Brain microvascular endothelial cell (primary cell): ENCODE measurements at regions not wholly inside any gene's neighbourhood (a gene's known extent, or its start where the extent isn't known, plus 50 kb on each side); places are given as distances from the start of the nearest gene placed in this dataset.

ENCODE experiments used
- DNase-seq: peaks from one replicate; pipeline ENCODE4 v3.0.0-alpha.2; 2020
- H3K27ac ChIP-seq: fragments of 250-450 bp; sonication (Bioruptor Pico); 2 replicates; pipeline ENCODE4 v1.5.1; 2020; ENCODE audit warnings: mild to moderate bottlenecking, moderate library complexity
- H3K27me3 ChIP-seq: fragments of 250-450 bp; sonication (Bioruptor Pico); replicated peaks from 2 replicates; pipeline ENCODE4 v1.5.1; 2020; ENCODE audit warnings: mild to moderate bottlenecking
- H3K36me3 ChIP-seq: fragments of 250-450 bp; sonication (Bioruptor Pico); replicated peaks from 2 replicates; pipeline ENCODE4 v1.5.1; 2020; ENCODE audit warnings: mild to moderate bottlenecking
- H3K4me3 ChIP-seq: 2 replicates; pipeline ENCODE4 v1.5.1; 2011; ENCODE audit warnings: low read depth, mild to moderate bottlenecking, control low read depth, low read length, moderate library complexity
- in situ Hi-C: cut with HindIII; loops from 2 replicates; pipeline ENCODE4 v1.10.0; 2017; ENCODE audit warnings: low sequenced_read_pairs, low pct_ligation_motif_present
- TF ChIP-seq, protein P1 (sequence below): IDR thresholded peaks from 2 replicates; pipeline ENCODE4 v1.5.1; 2011; ENCODE audit warnings: low read depth, mild to moderate bottlenecking, moderate library complexity, low read length, control low read depth, inconsistent platforms; ENCODE audit errors: missing control alignments

DNA sequence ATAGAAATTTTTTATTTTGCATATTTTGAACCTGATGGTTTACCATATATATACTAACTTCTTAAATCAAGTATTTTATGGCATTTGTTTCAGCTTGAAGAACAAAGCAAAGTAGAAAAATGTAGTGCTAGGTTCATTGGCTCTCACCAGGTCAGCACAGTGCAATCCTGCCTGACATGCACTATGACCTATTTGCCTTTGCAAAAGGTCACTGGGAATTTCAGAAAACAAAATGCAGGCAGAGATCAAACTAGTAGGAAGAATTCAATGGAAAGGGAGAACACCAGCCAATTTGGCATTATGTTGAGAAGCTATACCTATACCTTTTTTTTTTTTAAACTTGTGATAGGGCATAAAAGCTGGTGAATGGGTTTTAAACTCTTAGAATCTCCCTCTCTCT, 329.8 kb upstream of the SGO1 start:
- in situ Hi-C loops, result no loop called here
- H3K4me3 ChIP-seq, result no peak overlapping the region
- H3K36me3 ChIP-seq, result no peaks in the 10 kb centered on the region
- TF ChIP-seq, protein P1, sequence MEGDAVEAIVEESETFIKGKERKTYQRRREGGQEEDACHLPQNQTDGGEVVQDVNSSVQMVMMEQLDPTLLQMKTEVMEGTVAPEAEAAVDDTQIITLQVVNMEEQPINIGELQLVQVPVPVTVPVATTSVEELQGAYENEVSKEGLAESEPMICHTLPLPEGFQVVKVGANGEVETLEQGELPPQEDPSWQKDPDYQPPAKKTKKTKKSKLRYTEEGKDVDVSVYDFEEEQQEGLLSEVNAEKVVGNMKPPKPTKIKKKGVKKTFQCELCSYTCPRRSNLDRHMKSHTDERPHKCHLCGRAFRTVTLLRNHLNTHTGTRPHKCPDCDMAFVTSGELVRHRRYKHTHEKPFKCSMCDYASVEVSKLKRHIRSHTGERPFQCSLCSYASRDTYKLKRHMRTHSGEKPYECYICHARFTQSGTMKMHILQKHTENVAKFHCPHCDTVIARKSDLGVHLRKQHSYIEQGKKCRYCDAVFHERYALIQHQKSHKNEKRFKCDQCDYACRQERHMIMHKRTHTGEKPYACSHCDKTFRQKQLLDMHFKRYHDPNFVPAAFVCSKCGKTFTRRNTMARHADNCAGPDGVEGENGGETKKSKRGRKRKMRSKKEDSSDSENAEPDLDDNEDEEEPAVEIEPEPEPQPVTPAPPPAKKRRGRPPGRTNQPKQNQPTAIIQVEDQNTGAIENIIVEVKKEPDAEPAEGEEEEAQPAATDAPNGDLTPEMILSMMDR, result no peak
- no peak for DNase-seq
- H3K27me3 ChIP-seq, result no peaks in the 10 kb centered on the region
- no peak overlapping the region for H3K27ac ChIP-seq

DNA sequence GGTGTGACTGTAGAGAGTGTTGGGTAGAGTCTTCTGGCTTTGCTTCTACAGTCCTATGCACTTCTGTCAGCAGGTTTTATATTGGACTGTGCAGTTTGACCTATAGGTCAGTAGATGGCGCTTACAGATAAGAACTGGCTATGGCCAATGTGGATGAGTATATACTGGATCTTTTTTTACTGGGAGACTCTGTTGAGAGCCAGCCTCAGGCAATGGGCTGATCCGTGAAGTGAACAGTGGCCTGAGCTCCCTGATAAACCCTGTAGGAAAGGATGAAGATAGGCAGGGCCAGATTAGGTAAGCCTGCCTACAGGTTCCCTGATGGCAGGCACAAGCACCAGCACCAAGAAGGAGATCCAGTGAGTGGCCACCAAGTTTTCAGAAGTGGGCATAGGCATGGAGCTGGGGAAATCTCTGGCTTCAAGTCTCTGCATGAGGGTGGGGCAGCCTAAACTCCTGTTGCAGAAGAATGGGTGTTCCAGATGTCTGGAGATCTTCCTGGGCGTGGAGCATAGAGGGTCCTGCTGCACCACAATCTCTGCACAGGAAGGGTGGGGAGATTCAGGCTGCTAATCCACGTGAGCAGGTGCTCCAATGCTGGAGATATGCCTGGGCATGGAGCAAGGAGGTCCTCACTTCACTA, 326.0 kb upstream of the SGO1 start:
- in situ Hi-C loops, result no loop called here
- Histone ChIP-seq H3K36me3 (no peaks in the 10 kb centered on the region), H3K27ac (no peak overlapping the region), H3K4me3 (no peak overlapping the region), H3K27me3 (no peaks in the 10 kb centered on the region)
- DNase-seq, result peak; percentile 72
- TF ChIP-seq, protein P1, result peak; percentile 77

DNA sequence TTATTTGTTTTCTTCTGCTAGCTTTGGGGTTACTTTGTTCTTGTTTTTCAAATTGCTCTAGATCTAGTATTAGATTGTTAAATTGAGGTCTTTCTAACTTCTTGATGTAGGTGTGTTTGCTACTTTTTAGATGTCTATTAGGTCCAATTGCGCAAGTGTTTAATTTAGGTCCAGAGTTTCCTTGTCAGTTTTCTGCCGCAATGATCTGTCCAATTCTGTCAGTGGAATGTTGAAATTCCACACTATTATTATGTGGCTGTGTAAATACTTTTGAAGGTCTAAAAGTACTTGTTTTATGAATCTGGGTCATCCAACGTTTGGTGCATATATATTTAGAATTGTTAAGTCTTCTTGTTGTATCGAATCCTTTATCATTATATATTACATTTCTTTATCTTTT, 324.4 kb upstream of the SGO1 start:
- TF ChIP-seq, protein P1, result no peak
- Histone ChIP-seq H3K27me3 (no peaks in the 10 kb centered on the region), H3K27ac (no peak overlapping the region), H3K4me3 (no peak overlapping the region), H3K36me3 (no peaks in the 10 kb centered on the region)
- DNase-seq, result no peak
- in situ Hi-C loops, result no loop called here

DNA sequence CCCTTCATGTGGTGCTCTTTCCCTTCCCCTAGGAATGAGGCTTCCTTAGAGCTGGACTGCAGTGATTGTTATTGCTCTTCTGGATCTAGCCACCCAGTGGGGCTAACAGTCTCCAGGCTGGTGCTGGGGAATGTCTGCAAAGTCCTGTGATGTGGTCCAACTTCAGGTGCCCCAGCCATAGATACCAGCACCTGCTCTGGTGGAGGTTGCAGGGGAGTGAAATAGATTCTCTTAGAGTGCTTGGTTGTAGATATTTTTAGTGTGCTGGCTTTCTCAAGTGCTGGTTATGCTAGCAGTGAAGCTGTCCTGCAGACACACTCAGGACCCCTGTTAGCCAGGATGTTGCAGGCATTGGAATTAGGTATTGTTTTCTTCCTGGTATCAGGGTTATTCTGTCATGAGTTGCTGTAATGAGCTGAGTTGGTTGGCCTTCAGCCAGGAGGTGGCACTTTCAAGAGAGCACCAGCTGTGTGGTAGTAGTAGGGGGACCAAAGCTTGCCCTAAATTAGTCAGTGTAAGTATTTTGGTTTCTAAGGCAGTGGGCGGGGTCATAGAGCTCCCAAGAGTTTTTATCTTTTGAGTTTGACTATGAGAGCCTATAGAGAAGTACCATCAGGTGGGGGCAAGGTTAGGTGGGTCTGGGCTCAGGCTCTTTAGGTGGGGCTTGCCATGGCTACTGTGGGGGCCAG, 317.5 kb upstream of the SGO1 start:
- H3K36me3 ChIP-seq, result no peaks in the 10 kb centered on the region
- DNase-seq, result no peak
- H3K27ac ChIP-seq, result no peak overlapping the region
- TF ChIP-seq, protein P1, result no peak
- H3K27me3 ChIP-seq, result no peaks in the 10 kb centered on the region
- in situ Hi-C loops, result no loop called here
- no peak overlapping the region for H3K4me3 ChIP-seq

DNA sequence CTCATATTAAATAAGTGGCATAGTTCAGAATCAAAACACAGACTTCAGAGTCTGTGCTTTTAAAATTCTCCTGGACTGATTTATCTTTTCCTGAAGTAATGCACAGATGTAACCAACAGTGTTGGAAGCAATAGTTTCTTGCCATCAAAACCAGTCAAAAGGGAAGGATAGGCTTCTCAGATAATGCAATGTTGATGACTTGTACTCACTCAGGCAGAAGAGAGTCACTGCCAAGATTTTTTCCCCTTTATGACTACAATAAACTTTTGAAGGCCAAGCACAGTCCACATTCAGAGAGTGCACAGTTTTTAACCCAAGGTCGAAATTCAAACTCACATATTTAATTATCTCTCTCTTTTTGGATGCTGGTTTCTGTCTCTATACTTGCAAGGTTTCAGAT, 305.0 kb upstream of the SGO1 start:
- in situ Hi-C loops, result no loop called here
- H3K4me3 ChIP-seq, result no peak overlapping the region
- no peak for DNase-seq
- no peak overlapping the region for H3K27ac ChIP-seq
- no peaks in the 10 kb centered on the region for H3K27me3 ChIP-seq
- TF ChIP-seq, protein P1, result no peak
- no peaks in the 10 kb centered on the region for H3K36me3 ChIP-seq
